ENCODE measurements at regions not wholly inside any gene's neighbourhood (a gene's known extent, or its start where the extent isn't known, plus 50 kb on each side); places are given as distances from the start of the nearest gene placed in this dataset.

DNA sequence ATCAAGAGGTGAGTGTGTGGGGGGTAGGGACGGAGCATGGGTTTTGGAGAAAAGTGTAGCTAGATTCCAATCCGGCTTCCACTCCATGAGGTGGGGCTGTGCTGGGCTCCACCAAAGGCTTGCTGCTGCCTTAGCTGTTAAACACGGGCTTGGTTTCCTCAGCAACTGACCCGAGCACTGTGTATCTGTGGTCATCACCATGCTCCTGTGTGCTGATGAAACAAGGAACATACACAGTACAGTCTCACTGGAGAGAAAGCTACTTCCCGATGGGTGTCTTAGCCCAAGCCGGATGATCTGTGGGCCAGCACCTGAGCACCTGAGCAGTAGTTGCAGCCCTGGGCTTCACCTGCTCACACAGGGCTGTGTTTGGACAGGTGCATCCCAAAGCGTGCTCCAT lies 52.9 kb upstream of the VRK1 start:
- in situ Hi-C loops (cut with HindIII; ENCODE audit: low pct_ligation_motif_present, low pct_unique_long_range_greater_than_20kb, low sequenced_read_pairs): no loop called here
- no peak for DNase-seq

DNA sequence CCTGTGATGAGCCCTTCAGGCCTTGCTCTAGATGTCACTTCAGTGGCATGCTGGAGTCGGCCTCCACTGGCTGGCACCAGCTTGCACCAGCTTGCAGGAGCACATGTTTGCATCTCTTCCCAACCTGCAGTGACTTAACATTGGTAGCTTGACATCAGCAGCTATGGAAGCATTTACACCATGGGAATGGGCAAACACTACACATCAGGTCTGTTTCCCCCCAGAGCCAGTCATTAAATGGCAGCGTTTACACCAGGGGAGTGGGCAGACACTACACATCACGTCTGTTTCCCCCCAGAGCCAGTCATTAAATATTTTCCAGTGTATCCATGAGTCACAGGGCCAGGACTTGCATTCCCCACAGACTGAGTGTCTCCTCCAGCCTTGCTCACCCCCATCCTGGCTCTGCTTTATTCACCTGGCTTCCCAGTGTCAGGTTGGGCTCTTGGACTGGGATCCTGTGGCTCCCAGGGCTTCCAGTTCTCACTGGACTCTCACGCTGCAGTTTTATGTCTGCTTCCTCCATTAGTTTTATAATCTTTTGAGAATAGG lies 51.6 kb upstream of the VRK1 start:
- no peak for DNase-seq
- in situ Hi-C loops (cut with HindIII; ENCODE audit: low pct_ligation_motif_present, low pct_unique_long_range_greater_than_20kb, low sequenced_read_pairs): no loop called here

DNA sequence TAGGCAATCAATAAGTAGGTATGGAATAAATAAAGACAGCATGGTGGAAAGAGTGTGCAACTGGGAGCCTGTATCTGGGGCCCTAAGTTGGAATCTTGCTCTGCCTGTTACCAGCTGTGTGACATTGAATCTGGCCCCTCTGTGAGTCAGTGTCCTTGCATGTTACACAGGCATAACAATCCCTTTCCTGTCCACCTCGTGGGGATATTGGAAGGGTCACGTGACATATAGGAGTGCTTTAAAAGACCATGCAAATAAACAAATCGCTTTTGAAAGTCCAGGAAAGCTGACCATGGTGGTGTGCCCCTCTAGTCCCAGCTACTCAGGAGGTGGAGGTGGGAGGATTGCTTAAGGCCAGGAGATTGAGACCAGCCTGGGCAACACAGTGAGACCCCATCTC lies 51.1 kb upstream of the VRK1 start:
- DNase-seq: no peak
- in situ Hi-C loops (cut with HindIII; ENCODE audit: low pct_ligation_motif_present, low pct_unique_long_range_greater_than_20kb, low sequenced_read_pairs): no loop called here

DNA sequence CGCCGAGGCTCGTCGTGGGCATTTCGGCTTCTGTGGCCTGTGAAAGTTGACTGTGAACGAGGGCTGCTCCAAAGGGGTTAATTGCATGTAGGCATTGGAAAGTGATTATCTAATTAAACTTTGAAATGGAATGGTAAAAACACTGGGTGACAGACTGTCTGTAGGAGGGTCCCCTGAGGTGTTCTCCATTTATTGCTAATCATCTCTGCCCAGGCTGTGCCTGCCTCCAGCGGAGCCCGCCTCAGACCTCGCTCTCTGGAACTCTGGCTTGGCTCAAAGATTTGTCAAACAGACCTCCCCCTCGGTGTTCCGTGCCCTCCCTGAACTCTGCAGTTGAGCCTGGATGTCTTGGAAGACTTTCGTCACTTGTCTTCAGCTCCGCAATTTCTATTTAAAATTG lies 50.2 kb upstream of the VRK1 start:
- in situ Hi-C loops (cut with HindIII; ENCODE audit: low pct_ligation_motif_present, low pct_unique_long_range_greater_than_20kb, low sequenced_read_pairs): no loop called here
- DNase-seq: no peak
